ENCODE measurements at regions not wholly inside any gene's neighbourhood (a gene's known extent, or its start where the extent isn't known, plus 50 kb on each side); places are given as distances from the start of the nearest gene placed in this dataset.

GRCh38 chr1:29557701-29558600 lies 321.6 kb downstream of the PTPRU start:
- H3K27ac ChIP-seq: no peak overlapping the region
- no peaks in the 10 kb centered on the region for H3K27me3 ChIP-seq
- H3K36me3 ChIP-seq: no peaks in the 10 kb centered on the region
- TF ChIP-seq CTCF (IDR thresholded peaks at IDR 0.05): no peak
- H3K9me3 ChIP-seq: no peaks in the 10 kb centered on the region
- no peak overlapping the region for H3K4me3 ChIP-seq (ENCODE audit: low read depth in 1 of 2, low read length in 1 of 2)
- H3K4me1 ChIP-seq (ENCODE audit: control insufficient read depth in 1 of 2, insufficient read depth in 1 of 2, low read depth in 1 of 2, low read length in 1 of 2): no peaks in the 10 kb centered on the region

- H3K4me1 ChIP-seq (ENCODE audit: control insufficient read depth in 1 of 2, insufficient read depth in 1 of 2, low read depth in 1 of 2, low read length in 1 of 2): no peaks in the 10 kb centered on the region
- no peak overlapping the region for H3K4me3 ChIP-seq (ENCODE audit: low read depth in 1 of 2, low read length in 1 of 2)
- H3K36me3 ChIP-seq: no peaks in the 10 kb centered on the region
- H3K27me3 ChIP-seq: no peaks in the 10 kb centered on the region
- no peak overlapping the region for H3K27ac ChIP-seq
- no peaks in the 10 kb centered on the region for H3K9me3 ChIP-seq
- no peak for TF ChIP-seq CTCF (IDR thresholded peaks at IDR 0.05)
Observed at GRCh38 chr1:29557066-29557465, 320.7 kb downstream of the PTPRU start.

- Histone ChIP-seq H3K4me3 (ENCODE audit: low read depth in 1 of 2, low read length in 1 of 2) (no peak overlapping the region), H3K27ac (no peak overlapping the region), H3K27me3 (no peaks in the 10 kb centered on the region), H3K36me3 (no peaks in the 10 kb centered on the region), H3K4me1 (ENCODE audit: control insufficient read depth in 1 of 2, insufficient read depth in 1 of 2, low read depth in 1 of 2, low read length in 1 of 2) (no peaks in the 10 kb centered on the region), H3K9me3 (no peaks in the 10 kb centered on the region)
- no peak for TF ChIP-seq CTCF (IDR thresholded peaks at IDR 0.05)
Observed at GRCh38 chr1:29556657-29557056, 320.3 kb downstream of the PTPRU start.

GRCh38 chr1:29555043-29555620 lies 318.8 kb downstream of the PTPRU start:
- no peaks in the 10 kb centered on the region for H3K36me3 ChIP-seq
- no peaks in the 10 kb centered on the region for H3K27me3 ChIP-seq
- no peaks in the 10 kb centered on the region for H3K4me1 ChIP-seq (ENCODE audit: control insufficient read depth in 1 of 2, insufficient read depth in 1 of 2, low read depth in 1 of 2, low read length in 1 of 2)
- H3K4me3 ChIP-seq (ENCODE audit: low read depth in 1 of 2, low read length in 1 of 2): no peak overlapping the region
- no peak for TF ChIP-seq CTCF (IDR thresholded peaks at IDR 0.05)
- no peak overlapping the region for H3K27ac ChIP-seq
- no peaks in the 10 kb centered on the region for H3K9me3 ChIP-seq

- no peak overlapping the region for H3K27ac ChIP-seq
- H3K36me3 ChIP-seq: no peaks in the 10 kb centered on the region
- no peak for TF ChIP-seq CTCF (IDR thresholded peaks at IDR 0.05)
- H3K27me3 ChIP-seq: no peaks in the 10 kb centered on the region
- H3K4me3 ChIP-seq (ENCODE audit: low read depth in 1 of 2, low read length in 1 of 2): no peak overlapping the region
- H3K9me3 ChIP-seq: no peaks in the 10 kb centered on the region
- no peaks in the 10 kb centered on the region for H3K4me1 ChIP-seq (ENCODE audit: control insufficient read depth in 1 of 2, insufficient read depth in 1 of 2, low read depth in 1 of 2, low read length in 1 of 2)
Observed at GRCh38 chr1:29554208-29554778, 318.0 kb downstream of the PTPRU start.
